H1 (cell line): ENCODE measurements at regions not wholly inside any gene's neighbourhood (a gene's known extent, or its start where the extent isn't known, plus 50 kb on each side); places are given as distances from the start of the nearest gene placed in this dataset.

Experiments used
- CTCF ChIA-PET: fragments of 300-600 bp; sonication (Branson Sonifier 250); formaldehyde crosslinking; loops from one replicate; lab custom pipeline; 2021; ENCODE audit not compliant: partially characterized antibody; lab: Charles Lee
- POLR2A ChIA-PET: fragments of 300-600 bp; sonication (Branson Sonifier 250); formaldehyde crosslinking; loops from one replicate; lab custom pipeline; 2021; ENCODE audit warnings: inconsistent platforms; ENCODE audit not compliant: partially characterized antibody; lab: Charles Lee
- DNase-seq, 2 experiments: peaks; one replicate each; pipeline versions ENCODE4 v3.0.0 to v3.0.0-alpha.2; 2010 to 2022; ENCODE audit warnings: low spot score in 2 of 2, low read depth in 1 of 2, mixed read lengths in 1 of 2
- FAIRE-seq: peaks from 2 replicates; lab custom pipeline; 2011; peaks lifted over from hg19 to GRCh38; lab: Jason Lieb, UNC
- H2AFZ ChIP-seq: 2 replicates; pipeline ENCODE4 v1.8.1; 2012; ENCODE audit warnings: low read length, inconsistent platforms
- H2AK5ac ChIP-seq: 2 replicates; pipeline ENCODE4 v1.6.1; 2013; ENCODE audit warnings: low read depth, low read length
- H2BK120ac ChIP-seq: replicated peaks from 2 replicates; pipeline ENCODE3; 2013; ENCODE audit warnings: low read depth, low read length, inconsistent platforms
- H2BK12ac ChIP-seq: 2 replicates; pipeline ENCODE4 v1.6.1; 2013; ENCODE audit warnings: low read depth, low read length
- H2BK15ac ChIP-seq: 2 replicates; pipeline ENCODE4 v1.6.1; 2013; ENCODE audit warnings: low read length
- H2BK20ac ChIP-seq: 2 replicates; pipeline ENCODE4 v1.6.1; 2013; ENCODE audit warnings: low read length
- H2BK5ac ChIP-seq: 2 replicates; pipeline ENCODE4 v1.6.1; 2013; ENCODE audit warnings: low read depth, low read length
- H3K14ac ChIP-seq: 2 replicates; pipeline ENCODE4 v1.6.1; 2013; ENCODE audit warnings: inconsistent platforms; ENCODE audit not compliant: insufficient read length
- H3K18ac ChIP-seq: 2 replicates; pipeline ENCODE4 v1.6.1; 2013; ENCODE audit warnings: low read length; ENCODE audit errors: extremely low read depth
- H3K23ac ChIP-seq: 2 replicates; pipeline ENCODE4 v1.6.1; 2013; ENCODE audit warnings: inconsistent platforms; ENCODE audit not compliant: insufficient read length
- H3K23me2 ChIP-seq: 2 replicates; pipeline ENCODE4 v1.6.1; 2013; ENCODE audit warnings: low read depth, low read length
- H3K27ac ChIP-seq: 2 replicates; pipeline ENCODE4 v1.6.1; 2011; ENCODE audit warnings: low read depth, low read length, inconsistent platforms
- H3K27me3 ChIP-seq, 4 experiments: replicated peaks in 1 of 4; 1 replicate in 1 of 4; 2 replicates in 3 of 4; pipeline versions ENCODE4 v1.6.1 to v1.8.1; 2011 to 2013; ENCODE audit warnings: low read length in 3 of 4, mild to moderate bottlenecking in 3 of 4, inconsistent platforms in 2 of 4, mixed read lengths in 2 of 4, moderate library complexity in 1 of 4; ENCODE audit not compliant: control insufficient read depth in 3 of 4, insufficient read depth in 3 of 4; ENCODE audit errors: extremely low read depth in 1 of 4
- H3K36me3 ChIP-seq, 4 experiments: 2 replicates each; pipeline versions ENCODE4 v1.6.1 to v1.8.1; 2011 to 2013; ENCODE audit warnings: mild to moderate bottlenecking in 4 of 4, low read length in 3 of 4, moderate library complexity in 2 of 4, control low read depth in 1 of 4, inconsistent platforms in 1 of 4; ENCODE audit not compliant: insufficient read depth in 4 of 4, control insufficient read depth in 2 of 4
- H3K4ac ChIP-seq: replicated peaks from 2 replicates; pipeline ENCODE3; 2013; ENCODE audit warnings: low read length, low read depth, mixed read lengths, inconsistent platforms; ENCODE audit not compliant: insufficient read length
- H3K4me1 ChIP-seq, 4 experiments: replicated peaks in 1 of 4; 1 replicate in 1 of 4; 2 replicates in 3 of 4; pipeline versions ENCODE4 v1.6.1 to v1.8.1; 2011 to 2013; ENCODE audit warnings: low read length in 3 of 4, inconsistent platforms in 2 of 4, mixed read lengths in 1 of 4; ENCODE audit not compliant: insufficient read depth in 4 of 4, control insufficient read depth in 3 of 4
- H3K4me2 ChIP-seq, 2 experiments: 2 replicates each; pipeline versions ENCODE4 v1.6.1 to v1.8.1; 2011 to 2013; ENCODE audit warnings: low read depth in 2 of 2, low read length in 2 of 2, control low read depth in 1 of 2, inconsistent platforms in 1 of 2, mild to moderate bottlenecking in 1 of 2; ENCODE audit not compliant: insufficient read depth in 1 of 2
- H3K4me3 ChIP-seq, 4 experiments: fragments of 200-600, 300-600 bp in 1 of 4; sonication (generic), shearing (Covaris generic), sonication (Bioruptor Twin) in 1 of 4; 2 replicates each; pipeline versions ENCODE4 v1.5.1 to v1.8.1; 2011 to 2016; ENCODE audit warnings: low read length in 4 of 4, low read depth in 3 of 4, control low read depth in 2 of 4, inconsistent platforms in 2 of 4, mild to moderate bottlenecking in 2 of 4, mixed read lengths in 1 of 4, moderate library complexity in 1 of 4; ENCODE audit not compliant: insufficient read depth in 2 of 4; ENCODE audit errors: extremely low read depth in 1 of 4
- H3K56ac ChIP-seq: replicated peaks from 2 replicates; pipeline ENCODE3; 2013; ENCODE audit warnings: low read depth, mild to moderate bottlenecking, mixed read lengths, low read length, inconsistent platforms; ENCODE audit not compliant: insufficient read length
- H3K79me1 ChIP-seq: 2 replicates; pipeline ENCODE4 v1.6.1; 2013; ENCODE audit warnings: low read depth, low read length, control low read depth
- H3K79me2 ChIP-seq, 2 experiments: 2 replicates each; pipeline versions ENCODE4 v1.6.1 to v1.8.1; 2012 to 2013; ENCODE audit warnings: low read length in 2 of 2, mild to moderate bottlenecking in 2 of 2, inconsistent platforms in 1 of 2; ENCODE audit not compliant: insufficient read depth in 2 of 2, control insufficient read depth in 1 of 2
- H3K9ac ChIP-seq, 4 experiments: replicated peaks in 1 of 4; 1 replicate in 1 of 4; 2 replicates in 3 of 4; pipeline versions ENCODE4 v1.6.1 to v1.8.1; 2011 to 2013; ENCODE audit warnings: low read depth in 3 of 4, low read length in 3 of 4, control low read depth in 2 of 4, mild to moderate bottlenecking in 2 of 4, moderate library complexity in 2 of 4, inconsistent platforms in 1 of 4; ENCODE audit errors: extremely low read depth in 1 of 4
- H3K9me3 ChIP-seq, 2 experiments: 2 replicates each; pipeline versions ENCODE4 v1.6.1 to v1.8.1; 2012 to 2013; ENCODE audit warnings: mild to moderate bottlenecking in 2 of 2, moderate library complexity in 2 of 2, control low read depth in 1 of 2, inconsistent platforms in 1 of 2, low read depth in 1 of 2, low read length in 1 of 2, mixed read lengths in 1 of 2; ENCODE audit not compliant: insufficient read depth in 2 of 2
- H4K20me1 ChIP-seq, 2 experiments: replicated peaks in 1 of 2; 2 replicates each; pipeline versions ENCODE3 to v1.8.1; 2011 to 2013; ENCODE audit warnings: inconsistent platforms in 2 of 2, low read length in 2 of 2, mild to moderate bottlenecking in 1 of 2; ENCODE audit not compliant: insufficient read depth in 2 of 2, control insufficient read depth in 1 of 2
- H4K5ac ChIP-seq: 2 replicates; pipeline ENCODE4 v1.6.1; 2013; ENCODE audit warnings: low read length, low read depth, mixed read lengths, inconsistent platforms; ENCODE audit not compliant: insufficient read length
- H4K8ac ChIP-seq: 2 replicates; pipeline ENCODE4 v1.8.0; 2013; ENCODE audit warnings: mild to moderate bottlenecking, moderate library complexity, low read length, inconsistent platforms; ENCODE audit not compliant: insufficient read depth; ENCODE audit errors: extremely low read depth
- H4K91ac ChIP-seq: replicated peaks from 2 replicates; pipeline ENCODE3; 2013; ENCODE audit warnings: low read length, mixed read lengths, inconsistent platforms; ENCODE audit not compliant: insufficient read length
- WGBS, 2 experiments: shearing (Covaris generic) in 1 of 2; methylation state at CpG; one replicate each; pipeline versions ENCODE4 v1.1.6 to v1.1.7; 2013 to 2015; ENCODE audit warnings: low lambda C conversion rate in 2 of 2, mixed read lengths in 2 of 2, inconsistent platforms in 1 of 2, low coverage in 1 of 2, missing lambda C conversion rate in 1 of 2; ENCODE audit not compliant: insufficient replicate concordance in 2 of 2, insufficient coverage in 1 of 2, insufficient read length in 1 of 2; ENCODE audit errors: extremely low coverage in 1 of 2, missing lambda C conversion rate in 1 of 2; 5-methylcytosine and 5-hydroxymethylcytosine counted together

DNA sequence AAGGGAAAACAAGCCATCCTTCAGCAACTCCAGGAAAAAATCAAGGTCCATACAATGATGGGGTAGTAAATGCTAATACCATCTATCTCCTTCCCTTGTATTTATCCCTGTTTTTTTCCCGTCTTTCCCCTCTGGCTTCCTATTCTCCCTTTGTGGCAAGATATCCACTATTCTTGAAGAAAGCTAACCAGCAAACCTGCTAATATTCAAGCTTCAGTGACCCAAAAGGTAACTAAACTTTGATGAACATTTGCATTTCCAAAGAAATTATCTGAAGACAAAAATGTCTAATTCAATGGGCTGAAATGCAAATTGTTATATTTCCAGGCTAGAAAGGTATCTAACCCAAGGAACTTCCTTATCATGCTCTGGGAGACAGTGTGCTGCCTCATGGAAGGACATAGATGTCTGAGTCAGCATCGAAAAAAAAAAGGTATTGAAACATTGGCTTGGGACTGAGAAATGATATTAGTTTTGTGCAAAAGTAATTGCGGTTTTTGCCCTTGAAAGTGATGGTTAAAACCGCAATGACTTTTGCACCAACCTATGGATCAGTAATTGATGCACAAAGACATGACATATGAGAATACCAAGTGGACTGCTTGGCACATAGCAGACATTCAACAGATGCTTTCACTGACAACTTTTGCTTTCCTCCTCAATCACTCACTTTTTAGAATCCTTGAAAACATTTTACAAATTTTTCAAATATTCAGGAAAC, 63.7 kb upstream of the HNMT start:
- Histone ChIP-seq H4K20me1 (no peaks in the 10 kb centered on the region), H3K79me2 (no peaks in the 10 kb centered on the region), H3K18ac (no peak overlapping the region), H3K4me3 (no peak overlapping the region), H3K23me2 (no peaks in the 10 kb centered on the region), H4K5ac (no peak overlapping the region), H2BK15ac (no peak overlapping the region), H3K27me3 (no peaks in the 10 kb centered on the region), H3K14ac (no peak overlapping the region), H3K23ac (no peak overlapping the region), H3K9ac (no peak overlapping the region), H2BK12ac (no peak overlapping the region), H2BK120ac (no peak overlapping the region), H3K4me1 (no peaks in the 10 kb centered on the region), H3K9me3 (no peaks in the 10 kb centered on the region), H3K79me1 (no peaks in the 10 kb centered on the region), H3K27ac (no peak overlapping the region), H2BK5ac (no peak overlapping the region), H4K8ac (no peak overlapping the region), H2BK20ac (no peak overlapping the region), H2AK5ac (no peak overlapping the region), H3K36me3 (no peaks in the 10 kb centered on the region), H3K4ac (no peak overlapping the region), H3K4me2 (no peak overlapping the region), H3K56ac (no peak overlapping the region), H4K91ac (no peak overlapping the region), H2AFZ (no peak overlapping the region)
- FAIRE-seq (no peak), DNase-seq (no peak)
- ChIA-PET POLR2A (no interaction called here), CTCF (interaction anchor here (0.6 to 5.1 kb wide), 4 partner anchors 13 to 914 kb away, joined by 3 to 27 read pairs (median 4); no protein-coding TSS in a partner anchor)
- WGBS, 2 experiments = 78% methylated on average over 4 of the region's 4 CpGs; no CpG with 5 or more reads in 1 of the 2 experiments
